ENCODE measurements at regions not wholly inside any gene's neighbourhood (a gene's known extent, or its start where the extent isn't known, plus 50 kb on each side); places are given as distances from the start of the nearest gene placed in this dataset.

DNA sequence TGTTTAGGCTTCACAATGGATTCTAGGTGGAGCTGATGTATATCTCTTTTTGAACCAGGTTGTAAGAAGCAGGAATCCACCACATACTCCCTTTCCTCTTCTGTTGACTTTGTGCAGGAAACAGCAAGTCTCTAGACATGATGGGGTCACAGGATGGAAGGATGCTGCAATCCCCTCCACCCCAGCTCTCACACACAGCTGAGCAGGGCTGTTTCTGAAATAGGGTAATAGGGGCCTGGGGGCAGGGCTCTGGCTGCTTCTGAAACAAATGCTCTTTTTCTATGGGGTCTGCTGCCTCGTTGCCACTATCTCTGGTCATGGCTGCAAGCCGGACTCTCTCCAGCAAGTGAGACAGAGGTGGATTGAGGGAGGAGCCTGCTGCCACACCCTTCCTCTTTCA lies 148.9 kb downstream of the SOX11 start:
- no peak for TF ChIP-seq POLR2A (IDR thresholded peaks at IDR 0.05; ENCODE audit: low read length)
- no peak for TF ChIP-seq GATA1 (IDR thresholded peaks at IDR 0.05; ENCODE audit: low read depth, low read length)
